SIG-M5 (cell line): ENCODE measurements at regions not wholly inside any gene's neighbourhood (a gene's known extent, or its start where the extent isn't known, plus 50 kb on each side); places are given as distances from the start of the nearest gene placed in this dataset.
"Not testable (repeated sequence)": the region's sequence is repeated elsewhere in the genome, so short reads cannot be mapped to it uniquely, and the experiment has no call there.

Experiments
- DNase-seq: peaks from one replicate; lab custom pipeline; 2025; lab: John Stamatoyannopoulos, UW

DNA sequence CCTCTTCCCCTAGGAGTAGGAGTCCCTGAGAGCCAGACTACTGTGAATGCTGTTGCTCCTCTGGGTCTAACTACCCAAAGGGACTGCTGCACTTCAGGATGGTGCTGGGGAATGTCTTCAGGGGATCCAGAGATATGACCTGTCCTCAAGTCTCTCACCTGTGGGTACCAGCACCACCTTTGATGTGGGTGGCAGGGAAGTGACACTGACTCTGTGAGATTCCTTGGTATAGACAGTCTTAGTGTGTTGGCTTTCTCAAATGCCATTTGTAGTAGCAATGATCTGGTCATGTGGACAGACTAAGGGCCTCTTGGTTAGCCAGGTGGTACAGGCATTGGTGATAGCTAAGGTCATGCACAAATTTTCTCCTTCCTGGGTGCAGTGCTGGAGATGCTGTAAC, 108.9 kb upstream of the ADAMTS3 start:
- no peak for DNase-seq

GRCh38 chr4:72677265-72677664, 108.2 kb upstream of the ADAMTS3 start:
- no peak for DNase-seq

GRCh38 chr4:72671980-72672379, 103.0 kb upstream of the ADAMTS3 start:
- no peak for DNase-seq

GRCh38 chr4:72670521-72670920, 101.5 kb upstream of the ADAMTS3 start:
- no peak for DNase-seq

GRCh38 chr4:72666910-72667309, 97.9 kb upstream of the ADAMTS3 start:
- no peak for DNase-seq

GRCh38 chr4:72665171-72665968, 96.3 kb upstream of the ADAMTS3 start:
- DNase-seq: no peak

- no peak for DNase-seq
Observed at GRCh38 chr4:72663828-72664227, 94.8 kb upstream of the ADAMTS3 start.

DNA sequence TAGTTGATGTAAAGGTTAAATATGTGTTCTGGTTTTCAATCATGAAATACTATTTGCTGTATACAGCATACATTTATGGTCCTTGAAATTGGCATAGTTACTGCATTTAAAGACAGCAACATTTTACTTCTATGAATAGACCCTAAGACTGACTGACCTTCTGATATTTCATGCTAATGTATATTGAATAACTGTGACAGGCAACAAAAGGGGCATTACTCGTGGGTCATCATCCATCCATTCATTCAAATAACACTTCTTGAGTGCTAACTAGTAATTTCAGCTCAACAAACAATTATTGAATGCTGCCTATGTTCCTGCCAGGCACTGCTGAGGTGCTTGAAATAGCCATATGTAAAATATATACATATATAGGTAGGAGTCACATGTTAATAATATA, 92.8 kb upstream of the ADAMTS3 start:
- no peak for DNase-seq

DNA sequence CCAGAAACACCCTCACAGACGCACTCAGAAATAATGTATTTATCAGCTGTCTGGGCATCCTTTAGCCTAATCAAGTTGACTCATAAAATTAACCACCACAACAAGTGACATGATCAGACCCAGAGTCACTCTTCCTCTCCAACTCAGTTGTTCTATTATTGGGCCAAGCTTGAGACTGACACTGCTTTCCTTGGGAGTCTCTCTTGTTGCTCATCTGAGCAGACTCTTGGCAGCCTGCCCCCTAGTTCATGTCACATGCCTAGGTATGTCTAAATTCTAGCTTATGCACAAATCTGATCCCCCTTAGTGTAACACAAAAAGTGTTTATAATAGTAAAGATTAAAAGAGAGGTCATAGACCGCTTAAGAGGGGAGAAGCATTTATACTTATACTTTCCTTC, 72.6 kb upstream of the ADAMTS3 start:
- no peak for DNase-seq

GRCh38 chr4:72636866-72637265, 67.8 kb upstream of the ADAMTS3 start:
- not testable (repeated sequence) for DNase-seq

- not testable (repeated sequence) for DNase-seq
Observed at GRCh38 chr4:72635931-72636330, 66.9 kb upstream of the ADAMTS3 start.

GRCh38 chr4:72632253-72632652, 63.2 kb upstream of the ADAMTS3 start:
- not testable (repeated sequence) for DNase-seq

- DNase-seq: no peak
Observed at GRCh38 chr4:72631296-72631695, 62.3 kb upstream of the ADAMTS3 start.

DNA sequence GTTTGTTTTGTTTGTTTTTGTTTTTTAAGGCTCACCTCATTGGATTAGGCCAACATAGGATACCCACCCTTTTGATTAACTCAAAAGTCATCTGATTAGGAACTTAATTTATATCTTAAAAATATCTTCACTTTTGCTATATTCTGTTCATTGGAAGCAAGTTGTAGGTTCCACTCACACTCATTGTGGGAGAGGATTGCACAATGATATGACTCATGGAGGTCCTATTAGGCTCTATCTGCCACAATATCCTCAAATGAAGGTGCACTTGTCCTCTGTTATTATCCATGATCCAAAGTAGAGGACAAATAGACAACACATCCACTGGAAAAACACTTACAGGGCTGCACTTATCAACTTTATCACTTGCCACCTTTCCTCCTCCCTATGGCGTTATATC, 60.5 kb upstream of the ADAMTS3 start:
- DNase-seq: no peak

DNA sequence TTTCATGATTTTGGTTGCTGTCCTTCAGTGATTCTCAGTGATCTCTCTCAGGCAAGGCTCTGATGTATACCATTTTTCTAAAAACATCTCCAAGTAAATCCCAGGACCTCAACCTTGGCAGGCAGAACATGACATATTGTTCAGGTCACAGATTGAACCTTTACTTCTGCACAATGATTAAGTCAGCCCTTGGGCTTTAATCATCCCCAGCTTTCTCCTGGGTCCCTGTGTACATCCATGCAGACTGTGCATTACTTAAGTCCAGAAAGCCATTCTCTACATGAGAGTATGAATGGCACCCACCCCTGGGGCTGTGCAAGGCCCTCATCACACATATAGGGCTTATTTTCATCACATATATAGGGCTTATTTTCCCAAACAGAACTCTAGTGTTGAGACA, 58.7 kb upstream of the ADAMTS3 start:
- DNase-seq: no peak
